SK-N-SH (cell line): ENCODE measurements at regions not wholly inside any gene's neighbourhood (a gene's known extent, or its start where the extent isn't known, plus 50 kb on each side); places are given as distances from the start of the nearest gene placed in this dataset.

Source experiments
- CTCF ChIA-PET: fragments of 300-600, 350-600 bp; formaldehyde crosslinking; extraction: SDS; loops from one replicate; lab custom pipeline; 2021; lab: Yijun Ruan, JAX
- POLR2A ChIA-PET: fragments of 350-600 bp; sonication (Branson Sonifier 250); formaldehyde crosslinking; extraction: SDS; loops from one replicate; lab custom pipeline; 2020; ENCODE audit warnings: antibody characterized with exemption, inconsistent platforms; lab: Yijun Ruan, JAX
- DNase-seq: peaks from one replicate; pipeline ENCODE4 v3.0.0; 2012
- H2AFZ ChIP-seq: fragments of 200-600 bp; sonication (generic); 2 replicates; pipeline ENCODE4 v1.8.1; 2016; ENCODE audit warnings: antibody characterized with exemption, mild to moderate bottlenecking, low read depth
- H3F3A ChIP-seq: fragments of 200-600 bp; sonication (generic); replicated peaks from 2 replicates; pipeline ENCODE3; 2016; ENCODE audit warnings: antibody characterized with exemption, mild to moderate bottlenecking; ENCODE audit not compliant: insufficient read depth
- H3K27ac ChIP-seq, 2 experiments: fragments of 200-500 bp in 1 of 2; fragments of 200-600 bp in 1 of 2; sonication (Bioruptor generic) in 1 of 2; sonication (generic), shearing (Covaris generic) in 1 of 2; 2 replicates each; pipeline versions ENCODE4 v1.5.1 to v1.6.1; 2014 to 2016; ENCODE audit warnings: low read depth in 2 of 2, inconsistent platforms in 1 of 2, low read length in 1 of 2, mild to moderate bottlenecking in 1 of 2, mixed read lengths in 1 of 2
- H3K27me3 ChIP-seq: fragments of 200-600 bp; sonication (generic), shearing (Covaris generic); 2 replicates; pipeline ENCODE4 v1.6.1; 2016; ENCODE audit warnings: mixed run types; ENCODE audit not compliant: insufficient read depth
- H3K36me3 ChIP-seq, 2 experiments: fragments of 200-500 bp in 1 of 2; fragments of 200-600 bp in 1 of 2; sonication (Bioruptor generic) in 1 of 2; sonication (generic) in 1 of 2; replicated peaks in 1 of 2; 2 replicates each; pipeline versions ENCODE3 to v1.5.1; 2014 to 2016; ENCODE audit warnings: low read length in 1 of 2, mild to moderate bottlenecking in 1 of 2; ENCODE audit not compliant: insufficient read depth in 2 of 2, control insufficient read depth in 1 of 2
- H3K4me1 ChIP-seq, 2 experiments: fragments of 200-500 bp in 1 of 2; fragments of 200-600 bp in 1 of 2; sonication (Bioruptor generic) in 1 of 2; sonication (generic), shearing (Covaris generic) in 1 of 2; 2 replicates each; pipeline versions ENCODE4 v1.5.1 to v1.6.1; 2014 to 2016; ENCODE audit warnings: low read depth in 1 of 2, low read length in 1 of 2, mixed run types in 1 of 2; ENCODE audit not compliant: insufficient read depth in 2 of 2, control insufficient read depth in 1 of 2
- H3K4me2 ChIP-seq: fragments of 200-600 bp; sonication (generic), shearing (Covaris generic); 2 replicates; pipeline ENCODE4 v1.6.1; 2017; ENCODE audit warnings: mixed run types
- H3K4me3 ChIP-seq, 2 experiments: fragments of 200-500 bp in 1 of 2; fragments of 200-600 bp in 1 of 2; sonication (Bioruptor generic) in 1 of 2; sonication (generic), shearing (Covaris generic) in 1 of 2; 2 replicates each; pipeline versions ENCODE4 v1.5.1 to v1.8.1; 2014 to 2016; ENCODE audit warnings: low read depth in 2 of 2, inconsistent platforms in 1 of 2, low read length in 1 of 2, mild to moderate bottlenecking in 1 of 2, mixed read lengths in 1 of 2, moderate library complexity in 1 of 2
- H3K79me2 ChIP-seq: fragments of 200-600 bp; sonication (generic); 2 replicates; pipeline ENCODE4 v1.8.1; 2017; ENCODE audit warnings: mild to moderate bottlenecking; ENCODE audit not compliant: insufficient read depth
- H3K9ac ChIP-seq: fragments of 200-600 bp; sonication (generic); 2 replicates; pipeline ENCODE4 v1.6.1; 2017; ENCODE audit warnings: mixed run types
- H3K9me2 ChIP-seq: fragments of 200-600 bp; sonication (generic); 2 replicates; pipeline ENCODE4 v1.6.1; 2017; ENCODE audit warnings: mixed run types
- H3K9me3 ChIP-seq: fragments of 200-600 bp; sonication (generic); 2 replicates; pipeline ENCODE4 v1.6.1; 2017; ENCODE audit warnings: mixed run types, mild to moderate bottlenecking, moderate library complexity
- H4K20me1 ChIP-seq: fragments of 200-600 bp; sonication (generic); 2 replicates; pipeline ENCODE4 v1.6.1; 2017; ENCODE audit warnings: mild to moderate bottlenecking, mixed run types; ENCODE audit not compliant: insufficient read depth
- CHD2 ChIP-seq: fragments of 150-350 bp; IDR thresholded peaks from 2 replicates; pipeline ENCODE4 v1.6.1; 2018; ENCODE audit warnings: low read length; ENCODE audit not compliant: partially characterized antibody
- EP300 ChIP-seq, 2 experiments: IDR thresholded peaks; 2 replicates each; pipeline versions ENCODE4 v1.4.0 to v1.6.1; 2012; ENCODE audit warnings: borderline replicate concordance in 1 of 2, low read depth in 1 of 2, low read length in 1 of 2
- EZH2phosphoT487 ChIP-seq: fragments of 200-600 bp; sonication (generic); IDR thresholded peaks from 2 replicates; pipeline ENCODE4 v1.6.1; 2017; ENCODE audit warnings: low read depth, mixed run types, mild to moderate bottlenecking, antibody characterized with exemption, moderate library complexity, borderline replicate concordance
- FOSL2 ChIP-seq: IDR thresholded peaks from 2 replicates; pipeline ENCODE4 v1.4.0; 2012; ENCODE audit warnings: low read depth, mild to moderate bottlenecking, moderate library complexity, borderline replicate concordance
- GABPA ChIP-seq: IDR thresholded peaks from 2 replicates; pipeline ENCODE4 v1.4.0; 2012; ENCODE audit warnings: low read depth, mild to moderate bottlenecking
- JUND ChIP-seq: IDR thresholded peaks from 2 replicates; pipeline ENCODE4 v1.4.0; 2012
- NRF1 ChIP-seq: IDR thresholded peaks from 2 replicates; pipeline ENCODE4 v1.6.1; 2012; ENCODE audit warnings: low read depth, mild to moderate bottlenecking, low read length
- RAD21 ChIP-seq: IDR thresholded peaks from 2 replicates; pipeline ENCODE4 v1.6.1; 2012; ENCODE audit warnings: mild to moderate bottlenecking, low read length
- RCOR1 ChIP-seq: fragments of 150-350 bp; IDR thresholded peaks from 2 replicates; pipeline ENCODE4 v1.6.1; 2017; ENCODE audit warnings: antibody characterized with exemption, low read length
- RFX5 ChIP-seq: IDR thresholded peaks from 2 replicates; pipeline ENCODE4 v1.6.1; 2012; ENCODE audit warnings: mild to moderate bottlenecking, improper control_type of control experiment, low read length
- RXRA ChIP-seq: IDR thresholded peaks from 2 replicates; pipeline ENCODE4 v1.4.0; 2012; ENCODE audit warnings: low read depth, mild to moderate bottlenecking, borderline replicate concordance
- SIN3A ChIP-seq: IDR thresholded peaks from 2 replicates; pipeline ENCODE4 v1.6.1; 2012; ENCODE audit warnings: low read depth, mild to moderate bottlenecking, low read length, moderate library complexity, borderline replicate concordance
- TAF1 ChIP-seq: IDR thresholded peaks from 2 replicates; pipeline ENCODE4 v1.6.1; 2012; ENCODE audit warnings: low read depth, mild to moderate bottlenecking, low read length, moderate library complexity, borderline replicate concordance
- TEAD4 ChIP-seq: IDR thresholded peaks from 2 replicates; pipeline ENCODE4 v1.4.0; 2012; ENCODE audit warnings: mild to moderate bottlenecking, borderline replicate concordance; ENCODE audit not compliant: insufficient read depth
- YY1 ChIP-seq: IDR thresholded peaks from 2 replicates; pipeline ENCODE4 v1.4.0; 2012; ENCODE audit warnings: low read depth, mild to moderate bottlenecking
- WGBS: methylation state at CpG from one replicate; pipeline ENCODE4 v1.1.6; 2017; ENCODE audit warnings: low lambda C conversion rate; 5-methylcytosine and 5-hydroxymethylcytosine counted together
- TF ChIP-seq, protein P1 (sequence below): IDR thresholded peaks from 2 replicates; pipeline ENCODE4 v1.6.1; 2012; ENCODE audit warnings: mild to moderate bottlenecking, low read depth, low read length, moderate library complexity
- TF ChIP-seq, protein P2 (sequence below): IDR thresholded peaks from 2 replicates; pipeline ENCODE4 v1.4.0; 2012; ENCODE audit warnings: low read depth, borderline replicate concordance
- TF ChIP-seq, protein P3 (sequence below): fragments of 200-600 bp; sonication (generic); IDR thresholded peaks from 2 replicates; pipeline ENCODE4 v1.6.1; 2017; ENCODE audit warnings: antibody characterized with exemption, mild to moderate bottlenecking, moderate library complexity
- TF ChIP-seq, protein P4 (sequence below): fragments of 150-350 bp; IDR thresholded peaks from 2 replicates; pipeline ENCODE4 v1.6.1; 2017; ENCODE audit warnings: antibody characterized with exemption, low read length, low read depth, borderline replicate concordance
- TF ChIP-seq, protein P5 (sequence below): IDR thresholded peaks from 2 replicates; pipeline ENCODE4; 2012

DNA sequence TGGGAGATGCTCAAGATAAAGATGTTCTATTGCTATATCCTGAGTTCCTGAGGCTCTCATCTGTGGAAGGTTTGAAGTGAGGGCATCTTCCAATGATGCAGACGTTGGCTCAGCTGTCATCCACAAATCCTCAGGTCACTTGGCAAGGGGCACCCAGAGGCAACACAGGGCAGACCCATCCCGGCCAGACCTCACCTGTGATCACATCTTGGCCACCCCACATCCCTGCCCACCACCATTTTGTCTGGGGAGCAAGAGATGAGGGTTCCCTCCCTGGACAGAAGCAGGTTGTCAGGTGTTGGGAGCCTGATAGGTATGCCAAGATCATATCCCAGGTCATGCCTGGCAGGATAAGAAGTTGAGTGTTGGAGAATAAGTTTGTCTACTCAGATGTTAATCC is 918.2 kb upstream of the ZNF722 start:
- POLR2A ChIA-PET = no interaction called here
- CTCF ChIA-PET = interaction anchor here (0.6 kb wide), 1 partner anchor 1967 kb away, joined by 3 read pairs; no protein-coding TSS in a partner anchor
- 0% methylated on average over 2 of the region's 2 CpGs for WGBS
- Histone ChIP-seq H3K4me2 (no peak overlapping the region), H3K79me2 (no peaks in the 10 kb centered on the region), H3K4me1 (no peaks in the 10 kb centered on the region), H3K27ac (no peak overlapping the region), H3K9ac (no peak overlapping the region), H3K9me3 (peaks cover 14% of the 10 kb centered on the region; the same call in 1 of the 2 replicates), H2AFZ (no peak overlapping the region), H3K36me3 (no peaks in the 10 kb centered on the region), H3K9me2 (no peaks in the 10 kb centered on the region), H4K20me1 (no peaks in the 10 kb centered on the region), H3K4me3 (no peak overlapping the region), H3F3A (no peaks in the 10 kb centered on the region), H3K27me3 (no peaks in the 10 kb centered on the region)
- no peak for DNase-seq
- TF ChIP-seq EP300 (IDR thresholded peaks at IDR 0.05; ENCODE audit: borderline replicate concordance in 1 of 2, low read depth in 1 of 2, low read length in 1 of 2) (no peak), YY1 (no peak), RXRA (no peak), NRF1 (no peak), JUND (no peak), TEAD4 (no peak), FOSL2 (no peak), EZH2phosphoT487 (no peak), TAF1 (no peak), CHD2 (no peak), RFX5 (no peak), RCOR1 (no peak), SIN3A (no peak), GABPA (no peak), RAD21 (no peak)
- TF ChIP-seq, protein P1, sequence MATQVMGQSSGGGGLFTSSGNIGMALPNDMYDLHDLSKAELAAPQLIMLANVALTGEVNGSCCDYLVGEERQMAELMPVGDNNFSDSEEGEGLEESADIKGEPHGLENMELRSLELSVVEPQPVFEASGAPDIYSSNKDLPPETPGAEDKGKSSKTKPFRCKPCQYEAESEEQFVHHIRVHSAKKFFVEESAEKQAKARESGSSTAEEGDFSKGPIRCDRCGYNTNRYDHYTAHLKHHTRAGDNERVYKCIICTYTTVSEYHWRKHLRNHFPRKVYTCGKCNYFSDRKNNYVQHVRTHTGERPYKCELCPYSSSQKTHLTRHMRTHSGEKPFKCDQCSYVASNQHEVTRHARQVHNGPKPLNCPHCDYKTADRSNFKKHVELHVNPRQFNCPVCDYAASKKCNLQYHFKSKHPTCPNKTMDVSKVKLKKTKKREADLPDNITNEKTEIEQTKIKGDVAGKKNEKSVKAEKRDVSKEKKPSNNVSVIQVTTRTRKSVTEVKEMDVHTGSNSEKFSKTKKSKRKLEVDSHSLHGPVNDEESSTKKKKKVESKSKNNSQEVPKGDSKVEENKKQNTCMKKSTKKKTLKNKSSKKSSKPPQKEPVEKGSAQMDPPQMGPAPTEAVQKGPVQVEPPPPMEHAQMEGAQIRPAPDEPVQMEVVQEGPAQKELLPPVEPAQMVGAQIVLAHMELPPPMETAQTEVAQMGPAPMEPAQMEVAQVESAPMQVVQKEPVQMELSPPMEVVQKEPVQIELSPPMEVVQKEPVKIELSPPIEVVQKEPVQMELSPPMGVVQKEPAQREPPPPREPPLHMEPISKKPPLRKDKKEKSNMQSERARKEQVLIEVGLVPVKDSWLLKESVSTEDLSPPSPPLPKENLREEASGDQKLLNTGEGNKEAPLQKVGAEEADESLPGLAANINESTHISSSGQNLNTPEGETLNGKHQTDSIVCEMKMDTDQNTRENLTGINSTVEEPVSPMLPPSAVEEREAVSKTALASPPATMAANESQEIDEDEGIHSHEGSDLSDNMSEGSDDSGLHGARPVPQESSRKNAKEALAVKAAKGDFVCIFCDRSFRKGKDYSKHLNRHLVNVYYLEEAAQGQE = no peak
- TF ChIP-seq, protein P2, sequence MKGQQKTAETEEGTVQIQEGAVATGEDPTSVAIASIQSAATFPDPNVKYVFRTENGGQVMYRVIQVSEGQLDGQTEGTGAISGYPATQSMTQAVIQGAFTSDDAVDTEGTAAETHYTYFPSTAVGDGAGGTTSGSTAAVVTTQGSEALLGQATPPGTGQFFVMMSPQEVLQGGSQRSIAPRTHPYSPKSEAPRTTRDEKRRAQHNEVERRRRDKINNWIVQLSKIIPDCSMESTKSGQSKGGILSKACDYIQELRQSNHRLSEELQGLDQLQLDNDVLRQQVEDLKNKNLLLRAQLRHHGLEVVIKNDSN = no peak
- TF ChIP-seq, protein P3, sequence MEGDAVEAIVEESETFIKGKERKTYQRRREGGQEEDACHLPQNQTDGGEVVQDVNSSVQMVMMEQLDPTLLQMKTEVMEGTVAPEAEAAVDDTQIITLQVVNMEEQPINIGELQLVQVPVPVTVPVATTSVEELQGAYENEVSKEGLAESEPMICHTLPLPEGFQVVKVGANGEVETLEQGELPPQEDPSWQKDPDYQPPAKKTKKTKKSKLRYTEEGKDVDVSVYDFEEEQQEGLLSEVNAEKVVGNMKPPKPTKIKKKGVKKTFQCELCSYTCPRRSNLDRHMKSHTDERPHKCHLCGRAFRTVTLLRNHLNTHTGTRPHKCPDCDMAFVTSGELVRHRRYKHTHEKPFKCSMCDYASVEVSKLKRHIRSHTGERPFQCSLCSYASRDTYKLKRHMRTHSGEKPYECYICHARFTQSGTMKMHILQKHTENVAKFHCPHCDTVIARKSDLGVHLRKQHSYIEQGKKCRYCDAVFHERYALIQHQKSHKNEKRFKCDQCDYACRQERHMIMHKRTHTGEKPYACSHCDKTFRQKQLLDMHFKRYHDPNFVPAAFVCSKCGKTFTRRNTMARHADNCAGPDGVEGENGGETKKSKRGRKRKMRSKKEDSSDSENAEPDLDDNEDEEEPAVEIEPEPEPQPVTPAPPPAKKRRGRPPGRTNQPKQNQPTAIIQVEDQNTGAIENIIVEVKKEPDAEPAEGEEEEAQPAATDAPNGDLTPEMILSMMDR = no peak
- TF ChIP-seq, protein P4, sequence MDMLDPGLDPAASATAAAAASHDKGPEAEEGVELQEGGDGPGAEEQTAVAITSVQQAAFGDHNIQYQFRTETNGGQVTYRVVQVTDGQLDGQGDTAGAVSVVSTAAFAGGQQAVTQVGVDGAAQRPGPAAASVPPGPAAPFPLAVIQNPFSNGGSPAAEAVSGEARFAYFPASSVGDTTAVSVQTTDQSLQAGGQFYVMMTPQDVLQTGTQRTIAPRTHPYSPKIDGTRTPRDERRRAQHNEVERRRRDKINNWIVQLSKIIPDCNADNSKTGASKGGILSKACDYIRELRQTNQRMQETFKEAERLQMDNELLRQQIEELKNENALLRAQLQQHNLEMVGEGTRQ = no peak
- TF ChIP-seq, protein P5, sequence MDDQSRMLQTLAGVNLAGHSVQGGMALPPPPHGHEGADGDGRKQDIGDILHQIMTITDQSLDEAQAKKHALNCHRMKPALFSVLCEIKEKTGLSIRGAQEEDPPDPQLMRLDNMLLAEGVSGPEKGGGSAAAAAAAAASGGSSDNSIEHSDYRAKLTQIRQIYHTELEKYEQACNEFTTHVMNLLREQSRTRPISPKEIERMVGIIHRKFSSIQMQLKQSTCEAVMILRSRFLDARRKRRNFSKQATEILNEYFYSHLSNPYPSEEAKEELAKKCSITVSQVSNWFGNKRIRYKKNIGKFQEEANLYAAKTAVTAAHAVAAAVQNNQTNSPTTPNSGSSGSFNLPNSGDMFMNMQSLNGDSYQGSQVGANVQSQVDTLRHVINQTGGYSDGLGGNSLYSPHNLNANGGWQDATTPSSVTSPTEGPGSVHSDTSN = no peak
